ENCODE measurements at regions not wholly inside any gene's neighbourhood (a gene's known extent, or its start where the extent isn't known, plus 50 kb on each side); places are given as distances from the start of the nearest gene placed in this dataset.

GRCh38 chr13:33994826-33995502, 177.0 kb downstream of the RFC3 start:
- intact Hi-C loops (cut with DNase I, micrococcal nuclease): no loop called here
- no peak for ATAC-seq
- DNase-seq: no peak

GRCh38 chr13:33996636-33997035, 178.7 kb downstream of the RFC3 start:
- intact Hi-C loops (cut with DNase I, micrococcal nuclease): no loop called here
- DNase-seq (no peak), ATAC-seq (no peak)

GRCh38 chr13:33997574-33997973, 179.6 kb downstream of the RFC3 start:
- intact Hi-C loops (cut with DNase I, micrococcal nuclease): no loop called here
- no peak for ATAC-seq
- DNase-seq: no peak

GRCh38 chr13:33999811-34000605, 182.1 kb downstream of the RFC3 start:
- ATAC-seq (no peak), DNase-seq (no peak)
- intact Hi-C loops (cut with DNase I, micrococcal nuclease): no loop called here

- ATAC-seq: no peak
- no peak for DNase-seq
- intact Hi-C loops (cut with DNase I, micrococcal nuclease): no loop called here
Measured at GRCh38 chr13:34000955-34001354, 183.0 kb downstream of the RFC3 start.

- intact Hi-C loops (cut with DNase I, micrococcal nuclease): no loop called here
- ATAC-seq (no peak), DNase-seq (no peak)
Measured at GRCh38 chr13:34001389-34001788, 183.4 kb downstream of the RFC3 start.

- DNase-seq (no peak), ATAC-seq (no peak)
- intact Hi-C loops (cut with DNase I, micrococcal nuclease): no loop called here
Measured at GRCh38 chr13:34002141-34002540, 184.2 kb downstream of the RFC3 start.

GRCh38 chr13:34002924-34003323, 185.0 kb downstream of the RFC3 start:
- intact Hi-C loops (cut with DNase I, micrococcal nuclease): no loop called here
- no peak for ATAC-seq
- no peak for DNase-seq

- no peak for ATAC-seq
- intact Hi-C loops (cut with DNase I, micrococcal nuclease): no loop called here
Measured at GRCh38 chr13:34003656-34004055, 185.7 kb downstream of the RFC3 start.

GRCh38 chr13:34004676-34005075, 186.7 kb downstream of the RFC3 start:
- DNase-seq: no peak
- intact Hi-C loops (cut with DNase I, micrococcal nuclease): no loop called here
- ATAC-seq: no peak

More at GRCh38 chr13:34003656-34004055, 185.7 kb downstream of the RFC3 start:
- DNase-seq: no peak

- no peak for DNase-seq
- no peak for ATAC-seq
- intact Hi-C loops (cut with DNase I, micrococcal nuclease): no loop called here
Measured at GRCh38 chr13:34006011-34006410, 188.1 kb downstream of the RFC3 start.

GRCh38 chr13:34011552-34012085, 193.7 kb downstream of the RFC3 start:
- intact Hi-C loops (cut with DNase I, micrococcal nuclease): no loop called here
- peak in 1 of 2 donors; percentile 4 for DNase-seq
- peak; percentile 28 for ATAC-seq

GRCh38 chr13:34012382-34012781, 194.4 kb downstream of the RFC3 start:
- intact Hi-C loops (cut with DNase I, micrococcal nuclease): no loop called here
- no peak for ATAC-seq
- no peak for DNase-seq

GRCh38 chr13:34013061-34013460, 195.1 kb downstream of the RFC3 start:
- intact Hi-C loops (cut with DNase I, micrococcal nuclease): no loop called here
- ATAC-seq (no peak), DNase-seq (no peak)

- ATAC-seq (no peak), DNase-seq (no peak)
- intact Hi-C loops (cut with DNase I, micrococcal nuclease): no loop called here
Measured at GRCh38 chr13:34017231-34017630, 199.3 kb downstream of the RFC3 start.

- ATAC-seq: peak; percentile 96
- peak in 1 of 2 donors; percentile 41 for DNase-seq
Measured at GRCh38 chr13:34019870-34020269, 201.9 kb downstream of the RFC3 start.

GRCh38 chr13:34020388-34020787, 202.4 kb downstream of the RFC3 start:
- ATAC-seq: no peak
- intact Hi-C loops (cut with DNase I, micrococcal nuclease): no loop called here
- DNase-seq: no peak

More at GRCh38 chr13:34019870-34020269, 201.9 kb downstream of the RFC3 start:
- intact Hi-C loops (cut with DNase I, micrococcal nuclease): no loop called here

GRCh38 chr13:34021619-34022018, 203.7 kb downstream of the RFC3 start:
- intact Hi-C loops (cut with DNase I, micrococcal nuclease): no loop called here
- ATAC-seq (no peak), DNase-seq (no peak)

- intact Hi-C loops (cut with DNase I, micrococcal nuclease): no loop called here
Measured at GRCh38 chr13:34025746-34026145, 207.8 kb downstream of the RFC3 start.

GRCh38 chr13:34026308-34026707, 208.4 kb downstream of the RFC3 start:
- no peak for DNase-seq
- intact Hi-C loops (cut with DNase I, micrococcal nuclease): no loop called here
- ATAC-seq: no peak

More at GRCh38 chr13:34025746-34026145, 207.8 kb downstream of the RFC3 start:
- no peak for DNase-seq
- ATAC-seq: no peak

Measured in left colon (tissue), 2 donors.